H1 (cell line): ENCODE measurements at regions not wholly inside any gene's neighbourhood (a gene's known extent, or its start where the extent isn't known, plus 50 kb on each side); places are given as distances from the start of the nearest gene placed in this dataset.

Source experiments
- POLR2A ChIP-seq, 2 experiments: IDR thresholded peaks; 1 replicate in 1 of 2; 2 replicates in 1 of 2; pipeline ENCODE4 v1.6.1; 2011; ENCODE audit warnings: low read depth in 2 of 2, low read length in 2 of 2, mild to moderate bottlenecking in 2 of 2; ENCODE audit errors: control extremely low read depth in 1 of 2
- SP1 ChIP-seq: IDR thresholded peaks from 2 replicates; pipeline ENCODE4 v1.6.1; 2011; ENCODE audit warnings: low read depth, low read length

GRCh38 chrX:120690344-120690743, 60.5 kb upstream of the C1GALT1C1 start (continued):
- TF ChIP-seq POLR2A (IDR thresholded peaks at IDR 0.05; ENCODE audit: control extremely low read depth in 1 of 2, low read depth in 2 of 2, low read length in 2 of 2): no peak
- no peak for TF ChIP-seq SP1
